ENCODE measurements at regions not wholly inside any gene's neighbourhood (a gene's known extent, or its start where the extent isn't known, plus 50 kb on each side); places are given as distances from the start of the nearest gene placed in this dataset.

DNA sequence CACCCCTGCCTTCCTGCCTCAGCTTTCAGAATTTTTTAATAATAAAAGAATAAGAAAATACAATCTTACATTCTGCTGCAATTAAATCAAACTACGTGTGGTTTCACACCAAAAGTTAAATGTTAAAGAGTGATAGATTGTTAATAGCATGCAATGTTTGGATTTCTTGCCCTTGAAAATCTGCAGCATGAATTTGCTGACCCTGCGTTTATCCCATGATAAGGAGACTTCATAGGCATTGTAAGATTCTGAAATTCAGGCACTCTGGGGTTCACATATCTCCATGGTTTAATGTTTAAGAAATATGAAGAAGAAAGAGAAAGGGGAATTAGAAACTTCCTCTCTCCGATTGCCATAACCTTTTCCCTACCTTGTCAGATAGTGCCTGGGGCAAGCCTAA, 1616.2 kb upstream of the B3GALT2 start:
- H3K27me3 Mint-ChIP-seq (ENCODE audit: insufficient read depth) = no peaks in the 10 kb centered on the region
- WGBS, 2 experiments (ENCODE audit: insufficient coverage in 1 of 2, insufficient read length in 1 of 2) = 80 to 85% methylated on average over 2 to 3 of the region's 3 CpGs
- no peak overlapping the region for H3K27ac Mint-ChIP-seq
- Histone ChIP-seq H3K36me3 (ENCODE audit: control insufficient read depth, insufficient read depth, low read length) (no peaks in the 10 kb centered on the region), H3K27me3 (ENCODE audit: control insufficient read depth, insufficient read depth, low read length, poor library complexity, severe bottlenecking) (no peaks in the 10 kb centered on the region), H3K9ac (ENCODE audit: extremely low read depth, low read length, poor library complexity, severe bottlenecking) (no peak overlapping the region), H3K27ac (ENCODE audit: low read depth, low read length) (no peak overlapping the region), H3K4me3 (ENCODE audit: low read length) (no peak overlapping the region), H3K9me3 (ENCODE audit: control insufficient read depth, low read length) (no peaks in the 10 kb centered on the region), H3K4me1 (ENCODE audit: control insufficient read depth, insufficient read depth, low read length) (no peaks in the 10 kb centered on the region)
- peaks cover 4% of the 10 kb centered on the region for H3K9me3 Mint-ChIP-seq
- H3K36me3 Mint-ChIP-seq (ENCODE audit: low read depth) = no peaks in the 10 kb centered on the region
- TF ChIP-seq, protein P1, sequence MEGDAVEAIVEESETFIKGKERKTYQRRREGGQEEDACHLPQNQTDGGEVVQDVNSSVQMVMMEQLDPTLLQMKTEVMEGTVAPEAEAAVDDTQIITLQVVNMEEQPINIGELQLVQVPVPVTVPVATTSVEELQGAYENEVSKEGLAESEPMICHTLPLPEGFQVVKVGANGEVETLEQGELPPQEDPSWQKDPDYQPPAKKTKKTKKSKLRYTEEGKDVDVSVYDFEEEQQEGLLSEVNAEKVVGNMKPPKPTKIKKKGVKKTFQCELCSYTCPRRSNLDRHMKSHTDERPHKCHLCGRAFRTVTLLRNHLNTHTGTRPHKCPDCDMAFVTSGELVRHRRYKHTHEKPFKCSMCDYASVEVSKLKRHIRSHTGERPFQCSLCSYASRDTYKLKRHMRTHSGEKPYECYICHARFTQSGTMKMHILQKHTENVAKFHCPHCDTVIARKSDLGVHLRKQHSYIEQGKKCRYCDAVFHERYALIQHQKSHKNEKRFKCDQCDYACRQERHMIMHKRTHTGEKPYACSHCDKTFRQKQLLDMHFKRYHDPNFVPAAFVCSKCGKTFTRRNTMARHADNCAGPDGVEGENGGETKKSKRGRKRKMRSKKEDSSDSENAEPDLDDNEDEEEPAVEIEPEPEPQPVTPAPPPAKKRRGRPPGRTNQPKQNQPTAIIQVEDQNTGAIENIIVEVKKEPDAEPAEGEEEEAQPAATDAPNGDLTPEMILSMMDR (conservative IDR thresholded peaks at IDR 0.05) = no peak
- no peak overlapping the region for H3K4me3 Mint-ChIP-seq
- H3K4me1 Mint-ChIP-seq = no peaks in the 10 kb centered on the region
- no peak for DNase-seq

DNA sequence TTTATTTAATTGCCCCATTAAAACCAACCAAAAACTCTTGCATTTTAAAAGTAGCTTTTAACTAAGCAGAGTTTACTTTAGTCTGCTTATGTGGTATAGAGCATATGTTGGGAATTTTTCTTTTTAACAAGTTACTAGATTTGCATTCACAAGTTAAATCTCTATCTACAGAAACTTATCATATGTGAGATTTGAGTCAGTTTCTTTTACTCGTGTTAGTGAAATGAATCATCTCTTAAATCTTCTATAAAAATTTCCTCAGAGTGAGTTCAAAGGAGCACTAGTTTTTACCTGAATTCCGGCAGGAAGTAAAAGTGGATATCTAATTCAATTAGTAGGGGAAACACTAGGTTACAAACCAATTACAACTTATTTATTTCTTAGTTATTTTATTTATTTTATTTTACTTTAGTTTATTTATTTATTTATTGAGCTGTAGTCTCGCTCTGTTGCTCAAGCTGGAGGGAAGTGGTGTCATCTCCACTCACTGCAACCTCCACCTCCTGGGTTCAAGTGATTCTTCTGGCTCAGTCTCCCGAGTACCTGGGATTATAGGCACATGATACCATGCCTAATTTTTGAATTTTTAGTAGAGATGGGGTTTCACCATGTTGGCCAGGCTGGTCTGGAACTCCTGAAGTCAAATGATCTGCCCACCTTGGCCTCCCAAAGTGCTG, 1609.6 kb upstream of the B3GALT2 start:
- Mint-ChIP-seq H3K4me1 (no peaks in the 10 kb centered on the region), H3K27me3 (ENCODE audit: insufficient read depth) (no peaks in the 10 kb centered on the region), H3K36me3 (ENCODE audit: low read depth) (no peaks in the 10 kb centered on the region), H3K4me3 (no peak overlapping the region), H3K9me3 (no peaks in the 10 kb centered on the region), H3K27ac (no peak overlapping the region)
- Histone ChIP-seq H3K27ac (ENCODE audit: low read depth, low read length) (no peak overlapping the region), H3K27me3 (ENCODE audit: control insufficient read depth, insufficient read depth, low read length, poor library complexity, severe bottlenecking) (no peaks in the 10 kb centered on the region), H3K9ac (ENCODE audit: extremely low read depth, low read length, poor library complexity, severe bottlenecking) (no peak overlapping the region), H3K4me3 (ENCODE audit: low read length) (no peak overlapping the region), H3K4me1 (ENCODE audit: control insufficient read depth, insufficient read depth, low read length) (no peaks in the 10 kb centered on the region), H3K9me3 (ENCODE audit: control insufficient read depth, low read length) (no peaks in the 10 kb centered on the region), H3K36me3 (ENCODE audit: control insufficient read depth, insufficient read depth, low read length) (no peaks in the 10 kb centered on the region)
- WGBS, 2 experiments (ENCODE audit: insufficient coverage in 1 of 2, insufficient read length in 1 of 2) = 80 to 83% methylated on average over 1 to 2 of the region's 4 CpGs
- DNase-seq = no peak
- TF ChIP-seq, protein P1 (conservative IDR thresholded peaks at IDR 0.05) = no peak

DNA sequence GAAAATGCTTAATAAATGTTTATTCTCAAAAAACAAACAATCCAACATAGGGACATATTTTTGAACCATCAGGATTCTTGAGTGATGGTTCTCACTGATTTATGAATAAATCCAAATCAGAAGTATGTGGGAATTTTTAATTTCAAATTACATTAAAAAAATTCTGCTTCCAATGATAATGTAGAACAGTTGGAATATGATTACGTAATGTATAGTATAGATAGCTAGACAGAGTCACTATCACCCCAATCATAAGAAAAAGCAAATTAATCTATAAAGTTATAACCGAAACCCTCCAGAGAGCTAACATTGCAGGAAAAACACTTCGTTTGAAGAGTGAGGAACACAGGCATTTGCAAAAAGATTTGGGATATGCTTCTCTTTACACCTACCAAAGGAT, 1600.6 kb upstream of the B3GALT2 start:
- Mint-ChIP-seq H3K4me3 (no peak overlapping the region), H3K36me3 (ENCODE audit: low read depth) (no peaks in the 10 kb centered on the region), H3K27ac (no peak overlapping the region), H3K27me3 (ENCODE audit: insufficient read depth) (no peaks in the 10 kb centered on the region), H3K4me1 (no peaks in the 10 kb centered on the region), H3K9me3 (no peaks in the 10 kb centered on the region)
- H3K4me1 ChIP-seq (ENCODE audit: control insufficient read depth, insufficient read depth, low read length) = no peaks in the 10 kb centered on the region
- H3K36me3 ChIP-seq (ENCODE audit: control insufficient read depth, insufficient read depth, low read length) = no peaks in the 10 kb centered on the region
- H3K9me3 ChIP-seq (ENCODE audit: control insufficient read depth, low read length) = no peaks in the 10 kb centered on the region
- 93% methylated on average over 3 of the region's 3 CpGs; no CpG with 5 or more reads in 1 of the 2 experiments for WGBS, 2 experiments (ENCODE audit: insufficient coverage in 1 of 2, insufficient read length in 1 of 2)
- DNase-seq = no peak
- H3K9ac ChIP-seq (ENCODE audit: extremely low read depth, low read length, poor library complexity, severe bottlenecking) = no peak overlapping the region
- TF ChIP-seq, protein P1 (conservative IDR thresholded peaks at IDR 0.05) = no peak
- H3K4me3 ChIP-seq (ENCODE audit: low read length) = no peak overlapping the region
- no peak overlapping the region for H3K27ac ChIP-seq (ENCODE audit: low read depth, low read length)
- H3K27me3 ChIP-seq (ENCODE audit: control insufficient read depth, insufficient read depth, low read length, poor library complexity, severe bottlenecking) = no peaks in the 10 kb centered on the region
